ENCODE measurements at regions not wholly inside any gene's neighbourhood (a gene's known extent, or its start where the extent isn't known, plus 50 kb on each side); places are given as distances from the start of the nearest gene placed in this dataset.

- TF ChIP-seq POLR2AphosphoS5 (IDR thresholded peaks at IDR 0.05) (no peak), CTCF (IDR thresholded peaks at IDR 0.05 in 8 of 11, conservative IDR thresholded peaks at IDR 0.05 in 3 of 11) (no peak), POLR2A (IDR thresholded peaks at IDR 0.05) (no peak)
Observed at GRCh38 chr4:12122316-12122715, 693.6 kb upstream of the HS3ST1 start.
